CD4-positive, alpha-beta T cell treated with Interleukin-17A for 4 hours (primary cell): ENCODE measurements at regions not wholly inside any gene's neighbourhood (a gene's known extent, or its start where the extent isn't known, plus 50 kb on each side); places are given as distances from the start of the nearest gene placed in this dataset.
"Not testable (repeated sequence)": the region's sequence is repeated elsewhere in the genome, so short reads cannot be mapped to it uniquely, and the experiment has no call there.

Experiments used
- DNase-seq: peaks from one replicate; pipeline ENCODE4 v3.0.0-alpha.2; 2020; ENCODE audit warnings: mixed read lengths

DNA sequence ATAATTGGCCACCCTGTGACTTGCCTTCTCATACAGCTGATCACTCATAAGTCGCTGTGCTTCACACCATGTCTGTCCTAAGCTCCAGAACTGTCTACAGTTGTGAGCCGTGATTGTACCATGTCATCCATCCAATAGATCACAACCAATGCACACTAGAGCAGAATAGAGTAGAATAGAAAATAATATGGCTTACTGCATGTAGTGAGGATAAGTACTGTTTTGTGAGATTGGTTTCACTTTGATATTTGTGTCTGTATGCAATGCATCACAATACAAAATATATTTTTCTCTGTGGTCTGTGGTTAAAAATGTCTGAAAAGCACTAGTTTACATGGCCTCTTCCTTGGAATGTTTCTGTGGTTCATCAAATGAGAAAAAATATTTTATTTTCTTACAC lies 237.6 kb upstream of the PRKD1 start:
- DNase-seq: no peak

DNA sequence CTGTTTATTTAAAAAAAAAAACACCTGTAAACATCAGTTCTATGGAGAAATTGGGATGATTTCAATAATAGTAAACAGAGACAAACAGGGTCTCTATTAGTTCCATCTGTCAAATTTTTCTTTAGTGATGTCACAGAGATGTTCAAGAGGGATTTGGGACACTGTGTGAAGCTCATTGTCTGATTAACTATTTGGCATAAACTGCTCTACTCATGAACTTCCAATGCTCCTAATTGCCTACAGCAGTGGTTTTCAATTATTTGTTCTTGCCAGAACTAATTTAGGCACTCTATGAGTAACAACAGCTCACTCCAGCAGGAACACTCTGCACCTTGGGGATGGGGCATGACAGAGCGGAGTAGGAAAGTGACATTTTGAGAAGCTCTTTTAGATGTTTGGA lies 250.1 kb upstream of the PRKD1 start:
- DNase-seq: no peak

DNA sequence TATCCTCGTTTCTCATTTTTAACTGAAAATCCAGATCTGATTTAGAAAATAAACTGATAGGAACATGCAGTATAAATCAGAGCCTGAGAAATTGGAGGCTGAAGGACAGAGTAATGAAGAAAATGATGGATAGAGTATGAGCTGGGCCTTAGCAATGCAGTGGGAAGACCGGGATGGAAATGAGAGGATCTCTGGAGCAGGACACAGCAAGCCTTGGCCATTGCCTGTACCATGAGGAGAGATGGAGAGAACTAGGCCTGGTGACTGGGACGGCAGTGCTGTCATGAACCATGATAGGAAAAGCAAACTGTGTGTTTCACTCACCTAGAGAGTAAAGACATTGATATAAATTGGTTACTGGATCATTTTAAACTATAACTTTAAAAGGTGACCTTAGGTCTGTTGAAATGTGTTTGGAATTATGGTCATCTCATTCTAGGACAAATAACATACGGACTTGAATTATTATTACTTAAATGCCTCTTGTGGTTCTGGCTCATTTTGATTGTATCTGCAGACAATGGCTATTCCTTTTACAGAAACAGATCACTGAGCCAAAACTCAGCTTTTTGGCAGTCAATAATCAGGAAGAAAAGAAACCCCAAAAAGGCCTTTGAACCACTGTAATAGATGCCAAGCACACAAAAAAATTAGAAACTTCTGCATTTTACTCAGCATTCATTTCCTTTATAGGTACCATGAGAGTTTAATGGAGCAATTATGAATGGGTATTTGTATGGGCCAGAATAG lies 251.9 kb upstream of the PRKD1 start:
- DNase-seq: no peak

- no peak for DNase-seq
Observed at GRCh38 chr14:30180219-30180618, 252.6 kb upstream of the PRKD1 start.

- no peak for DNase-seq
Observed at GRCh38 chr14:30185832-30186231, 258.2 kb upstream of the PRKD1 start.

DNA sequence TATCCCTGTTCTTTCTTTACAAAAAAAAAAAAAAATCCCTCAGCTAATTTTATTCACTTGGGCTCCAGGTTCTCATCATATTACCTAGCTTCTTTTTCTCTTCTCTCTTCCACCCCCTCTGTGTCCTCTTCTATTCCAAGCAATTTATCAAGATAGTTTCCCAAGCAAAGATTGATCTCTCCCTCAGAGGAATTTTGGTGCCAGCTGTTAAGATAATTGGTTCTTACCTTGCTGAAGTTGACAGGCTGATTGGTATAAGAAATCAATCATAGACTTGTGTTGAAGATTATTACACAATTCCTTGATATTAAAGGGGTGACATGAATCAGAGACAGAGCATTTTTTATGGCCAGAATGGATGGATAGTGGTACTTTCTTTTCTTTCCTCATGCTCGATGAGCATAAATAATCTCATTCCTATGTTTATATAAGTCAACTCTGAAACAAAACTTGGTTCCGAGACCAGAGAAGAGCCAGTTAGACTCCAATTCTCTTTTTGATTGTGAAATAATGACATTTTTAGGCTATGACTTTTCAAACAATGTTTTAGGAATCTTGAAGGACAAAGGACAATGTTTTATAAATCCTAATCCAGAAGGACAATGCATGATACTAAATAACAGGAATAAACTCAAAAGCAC lies 264.1 kb upstream of the PRKD1 start:
- DNase-seq: no peak

GRCh38 chr14:30193101-30193500 lies 265.5 kb upstream of the PRKD1 start:
- DNase-seq: no peak

DNA sequence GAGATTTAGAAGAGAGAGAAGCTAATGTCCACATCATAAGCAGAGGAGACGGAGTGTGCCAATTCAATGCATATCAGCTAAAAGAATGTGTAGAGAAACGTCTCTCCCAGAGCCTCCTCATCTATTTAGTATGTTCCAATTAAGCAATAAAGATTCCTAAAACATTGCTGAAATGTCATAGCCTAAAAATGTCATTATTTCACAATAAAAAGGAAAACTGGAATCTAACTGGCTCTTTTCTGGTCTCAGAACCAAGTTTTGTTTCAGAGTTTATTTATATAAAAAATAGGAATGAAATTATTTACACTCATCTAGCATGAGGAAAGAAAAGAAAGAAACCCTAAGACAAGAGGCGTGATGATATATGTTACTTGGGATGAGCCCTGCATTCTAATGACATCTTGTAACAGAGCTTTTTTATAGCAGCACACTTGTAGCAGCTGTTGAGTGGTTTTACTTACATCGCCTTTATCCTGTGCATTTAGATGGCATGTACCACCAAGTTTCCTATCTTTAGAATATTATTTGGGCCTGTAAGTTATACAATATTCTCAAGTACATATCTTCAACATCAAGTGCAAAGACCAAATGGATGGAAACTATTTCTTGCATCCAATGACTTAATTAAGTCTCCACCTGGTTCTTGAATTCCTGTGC lies 266.3 kb upstream of the PRKD1 start:
- no peak for DNase-seq

DNA sequence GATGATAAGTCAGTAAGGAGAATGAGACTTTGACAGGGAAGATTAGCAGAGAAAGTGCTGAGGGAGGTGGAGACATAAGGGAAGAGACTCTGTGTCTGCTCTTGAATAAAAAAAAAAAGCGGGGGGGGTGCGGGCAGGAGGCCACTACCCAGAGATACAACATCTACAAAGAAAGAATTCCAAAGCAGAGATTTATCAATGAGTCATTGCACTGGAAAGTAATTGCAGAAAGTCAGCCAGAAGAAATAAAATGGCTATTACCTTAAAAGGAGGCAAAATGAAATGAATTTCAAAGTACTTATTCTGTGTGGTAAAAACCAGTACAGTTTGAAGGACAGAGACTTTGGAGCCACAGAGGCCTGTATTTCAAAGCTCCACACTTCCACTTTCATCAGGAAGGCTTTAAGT lies 267.1 kb upstream of the PRKD1 start:
- no peak for DNase-seq

- no peak for DNase-seq
Observed at GRCh38 chr14:30195941-30196340, 268.3 kb upstream of the PRKD1 start.

- no peak for DNase-seq
Observed at GRCh38 chr14:30196861-30197260, 269.2 kb upstream of the PRKD1 start.

- DNase-seq: not testable (repeated sequence)
Observed at GRCh38 chr14:30198720-30199119, 271.1 kb upstream of the PRKD1 start.

- DNase-seq: no peak
Observed at GRCh38 chr14:30204431-30204980, 276.9 kb upstream of the PRKD1 start.

GRCh38 chr14:30209136-30209535 lies 281.5 kb upstream of the PRKD1 start:
- DNase-seq: no peak

DNA sequence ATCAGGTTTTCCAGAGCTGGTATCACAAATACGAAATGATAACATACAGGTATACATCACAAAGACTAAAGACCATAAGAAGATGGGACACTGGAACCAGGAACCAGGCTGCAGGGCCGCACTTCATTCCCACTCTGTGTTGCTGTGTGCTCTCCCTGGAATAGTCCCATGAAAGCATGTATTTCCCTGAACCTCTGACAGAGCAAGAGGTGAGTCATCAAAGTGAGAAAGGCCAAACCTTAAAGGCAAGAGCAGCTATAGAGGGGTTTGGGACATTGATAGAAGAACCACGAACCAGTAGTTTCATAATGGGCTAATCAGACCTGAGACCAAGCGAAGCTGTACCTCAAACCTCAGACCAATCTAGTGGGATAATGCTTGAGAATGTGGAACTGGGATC lies 283.0 kb upstream of the PRKD1 start:
- no peak for DNase-seq

DNA sequence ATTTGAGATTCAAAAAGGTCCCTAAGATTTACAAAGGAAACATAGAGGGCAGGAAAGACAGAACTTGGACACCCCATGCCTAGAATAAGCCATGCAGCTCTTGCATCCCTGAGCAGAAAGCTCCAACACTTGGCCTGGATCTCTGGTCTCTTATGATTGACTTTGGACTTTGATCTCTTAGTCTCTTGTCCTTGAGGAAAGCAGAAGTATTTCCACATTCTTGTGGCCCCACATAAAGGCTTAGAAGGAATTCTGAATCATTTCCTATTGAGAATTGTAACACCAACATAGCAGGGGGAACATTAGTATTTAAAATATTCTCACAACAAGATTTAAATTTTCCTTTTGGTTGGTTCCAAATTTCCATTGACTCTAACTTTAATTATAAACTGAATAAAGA lies 283.7 kb upstream of the PRKD1 start:
- no peak for DNase-seq

DNA sequence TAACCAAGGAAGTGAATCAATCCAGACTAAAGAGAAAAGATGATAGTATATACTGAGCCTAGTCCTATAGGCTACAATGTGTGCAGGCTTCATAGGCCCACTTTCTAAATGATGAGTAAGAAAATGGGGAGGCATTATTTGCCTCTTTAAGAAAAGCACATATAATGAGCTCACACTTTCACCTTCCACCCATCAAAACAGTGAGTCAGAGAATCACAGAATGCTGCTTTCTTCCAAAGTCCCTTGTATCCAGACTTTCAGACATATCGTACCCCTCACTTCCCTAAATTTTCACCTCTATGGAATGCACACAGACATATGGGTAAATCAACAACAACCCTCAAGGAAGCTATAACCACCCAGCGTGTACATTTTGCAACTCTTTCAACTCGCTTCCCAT lies 286.4 kb upstream of the PRKD1 start:
- no peak for DNase-seq

DNA sequence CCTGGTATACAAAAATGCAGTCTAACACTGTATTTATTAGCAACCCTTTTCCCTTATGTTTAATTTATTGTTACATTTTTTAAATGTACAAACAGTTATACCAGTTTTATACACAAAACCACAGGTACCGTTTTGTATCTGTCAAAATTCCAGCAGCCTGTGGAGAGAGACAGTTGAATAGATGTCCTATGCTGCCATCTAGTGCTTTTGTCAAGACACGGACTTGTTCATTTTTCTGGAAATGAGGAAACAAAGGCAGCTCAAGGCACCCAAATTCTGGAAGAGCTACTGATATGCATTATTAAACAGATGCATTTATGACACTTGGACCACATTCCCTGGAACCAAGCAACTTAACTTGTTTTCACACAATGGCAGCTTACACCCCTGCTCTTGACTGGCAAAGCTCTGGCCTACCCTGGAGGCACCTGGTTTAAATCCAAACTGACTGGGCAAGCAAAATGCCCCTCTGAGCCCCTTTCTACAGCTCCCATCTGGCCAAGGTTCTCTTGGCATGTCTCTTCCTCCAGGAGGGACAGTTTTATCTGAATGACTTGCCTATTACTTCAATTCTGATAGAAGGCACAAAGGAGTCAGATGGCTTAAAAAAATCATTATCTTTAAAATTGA lies 286.9 kb upstream of the PRKD1 start:
- no peak for DNase-seq

DNA sequence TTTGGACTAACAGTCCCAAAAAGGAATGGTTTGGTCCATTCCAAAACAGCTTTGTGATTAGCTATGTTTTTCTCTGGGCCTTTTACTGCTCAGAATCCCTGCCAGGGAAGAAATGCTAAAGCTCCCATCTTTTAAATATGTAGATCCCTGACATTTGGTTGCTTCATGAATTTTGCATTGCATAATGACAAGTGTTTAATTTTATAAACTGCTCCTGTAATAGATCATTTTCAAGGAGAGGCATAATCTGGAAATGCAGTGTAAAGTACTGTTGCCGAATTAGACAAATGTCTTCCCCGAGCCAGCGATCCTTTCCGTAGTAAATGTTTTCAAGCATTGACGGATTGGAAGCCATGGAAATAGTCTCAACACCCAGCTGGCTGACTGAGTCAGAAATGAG lies 291.3 kb upstream of the PRKD1 start:
- no peak for DNase-seq

- DNase-seq: no peak
Observed at GRCh38 chr14:30221546-30221945, 293.9 kb upstream of the PRKD1 start.

DNA sequence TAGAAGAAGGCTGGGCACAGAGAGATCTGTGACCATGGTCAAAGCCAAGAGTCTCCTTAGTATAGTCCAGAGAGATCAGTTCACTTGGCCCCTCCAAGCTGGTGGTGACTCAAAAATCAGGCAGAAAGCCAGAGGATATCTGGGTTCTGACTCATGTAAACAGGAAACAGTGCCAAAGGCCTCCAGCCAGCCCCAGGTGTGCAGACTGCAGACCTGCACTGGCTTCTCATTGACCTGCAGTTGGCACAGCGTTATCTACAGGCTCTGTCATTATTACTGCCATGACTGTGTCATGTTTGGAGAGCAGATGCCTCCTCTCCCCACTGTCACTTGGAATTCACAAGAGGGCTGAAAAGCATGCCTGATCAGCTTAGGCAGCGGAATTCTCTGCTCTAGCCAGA lies 295.7 kb upstream of the PRKD1 start:
- DNase-seq: no peak

DNA sequence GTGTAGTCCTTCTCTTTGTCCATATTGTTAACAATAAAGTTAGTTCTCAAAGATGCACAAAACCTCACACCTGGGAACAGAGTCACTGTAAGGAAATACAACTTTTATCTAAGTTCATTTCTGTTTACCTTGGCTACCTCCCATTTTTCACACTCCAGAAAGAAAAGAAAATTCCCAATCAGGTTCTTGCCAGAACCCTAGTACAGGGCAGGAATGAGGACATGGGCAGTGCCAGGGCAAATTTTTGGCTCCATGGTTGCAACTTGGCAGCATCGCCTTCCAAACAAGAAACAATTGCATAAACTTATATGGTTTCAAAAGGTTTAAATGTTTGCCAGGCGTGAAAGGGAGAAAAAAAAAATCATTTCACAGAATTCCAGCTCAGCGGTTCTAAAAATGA lies 296.3 kb upstream of the PRKD1 start:
- no peak for DNase-seq

DNA sequence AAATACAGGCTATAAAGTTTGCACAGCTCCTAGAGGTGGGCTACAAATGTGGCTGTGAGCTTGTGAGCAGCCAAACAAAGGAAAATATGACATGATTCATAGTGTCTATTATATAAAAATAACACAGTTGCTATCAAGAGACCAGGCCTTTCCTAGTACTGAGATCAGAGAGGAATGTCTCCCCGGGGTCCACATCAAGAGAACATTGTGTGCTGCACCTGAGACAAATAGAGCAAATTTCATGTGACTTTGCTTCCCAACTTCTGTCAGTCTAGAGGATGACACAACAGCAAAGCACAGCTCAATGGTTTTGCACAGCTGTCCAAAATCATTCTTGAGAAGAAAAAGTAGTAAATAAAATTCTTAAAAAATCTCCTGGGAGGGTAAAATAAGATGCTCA lies 297.5 kb upstream of the PRKD1 start:
- DNase-seq: no peak

DNA sequence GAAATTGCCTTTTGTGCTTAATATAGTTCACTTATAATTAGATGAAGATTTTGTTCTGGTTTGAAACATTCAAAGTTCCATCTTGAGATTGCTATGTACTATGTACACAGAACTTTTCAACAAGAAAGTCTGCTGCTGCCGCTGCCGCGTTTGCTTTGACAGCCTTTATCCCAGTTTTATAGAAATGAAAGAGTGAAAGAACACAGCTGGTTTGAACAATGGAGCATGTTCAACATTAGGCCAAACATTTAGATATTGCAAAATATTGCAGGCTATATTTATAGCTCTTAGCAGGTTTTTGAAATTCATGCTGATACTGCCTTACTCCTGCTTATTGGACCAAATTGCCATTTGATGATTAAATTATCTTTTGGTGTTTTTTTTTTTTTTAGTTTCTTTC lies 299.8 kb upstream of the PRKD1 start:
- DNase-seq: no peak
